Keratinocyte (primary cell): ENCODE measurements at regions not wholly inside any gene's neighbourhood (a gene's known extent, or its start where the extent isn't known, plus 50 kb on each side); places are given as distances from the start of the nearest gene placed in this dataset.

Experiments
- DNase-seq: peaks from one replicate; pipeline ENCODE4 v3.0.0-alpha.2; 2011; ENCODE audit warnings: low read depth, missing footprints, low spot score
- FAIRE-seq: peaks from 2 replicates; lab custom pipeline; 2011; peaks lifted over from hg19 to GRCh38; lab: Jason Lieb, UNC
- H2AFZ ChIP-seq: 2 replicates; pipeline ENCODE4 v1.6.0; 2012; ENCODE audit warnings: low read length, control low read depth, inconsistent platforms; ENCODE audit not compliant: control insufficient read depth
- H3K27ac ChIP-seq: 2 replicates; pipeline ENCODE4 v1.5.1; 2011; ENCODE audit warnings: low read length; ENCODE audit not compliant: control insufficient read depth, insufficient read depth
- H3K27me3 ChIP-seq: 3 replicates; pipeline ENCODE4 v1.6.0; 2011; ENCODE audit warnings: low read length; ENCODE audit not compliant: control insufficient read depth, insufficient read depth; ENCODE audit errors: extremely low read depth
- H3K36me3 ChIP-seq, 2 experiments: 2 replicates in 1 of 2; 3 replicates in 1 of 2; pipeline ENCODE4 v1.5.1; 2011; ENCODE audit warnings: low read length in 2 of 2, mild to moderate bottlenecking in 1 of 2; ENCODE audit not compliant: control insufficient read depth in 2 of 2, insufficient read depth in 2 of 2; ENCODE audit errors: extremely low read depth in 1 of 2
- H3K4me1 ChIP-seq: 3 replicates; pipeline ENCODE4 v1.5.1; 2011; ENCODE audit warnings: low read length; ENCODE audit not compliant: control insufficient read depth, insufficient read depth; ENCODE audit errors: extremely low read depth
- H3K4me2 ChIP-seq: 3 replicates; pipeline ENCODE4 v1.6.0; 2011; ENCODE audit warnings: low read depth, low read length; ENCODE audit not compliant: control insufficient read depth, insufficient read depth; ENCODE audit errors: extremely low read depth
- H3K4me3 ChIP-seq, 3 experiments: fragments of 200-600 bp in 1 of 3; sonication (generic) in 1 of 3; 2 replicates in 2 of 3; 3 replicates in 1 of 3; pipeline ENCODE4 v1.5.1; 2011 to 2016; ENCODE audit warnings: low read length in 3 of 3, mild to moderate bottlenecking in 3 of 3, control low read depth in 2 of 3, inconsistent platforms in 1 of 3, low read depth in 1 of 3, mixed read lengths in 1 of 3, mixed run types in 1 of 3, moderate library complexity in 1 of 3; ENCODE audit not compliant: control insufficient read depth in 2 of 3, insufficient read depth in 2 of 3; ENCODE audit errors: extremely low read depth in 1 of 3
- H3K79me2 ChIP-seq: 2 replicates; pipeline ENCODE4 v1.6.0; 2012; ENCODE audit warnings: low read length; ENCODE audit not compliant: control insufficient read depth, insufficient read depth
- H3K9ac ChIP-seq: 3 replicates; pipeline ENCODE4 v1.6.0; 2011; ENCODE audit warnings: low read length; ENCODE audit not compliant: control insufficient read depth, insufficient read depth; ENCODE audit errors: extremely low read depth
- H3K9me1 ChIP-seq: 3 replicates; pipeline ENCODE4 v1.6.0; 2011; ENCODE audit warnings: low read length; ENCODE audit not compliant: control insufficient read depth, insufficient read depth; ENCODE audit errors: extremely low read depth
- H3K9me3 ChIP-seq: 2 replicates; pipeline ENCODE4 v1.5.1; 2012; ENCODE audit warnings: low read depth, low read length; ENCODE audit not compliant: control insufficient read depth
- H4K20me1 ChIP-seq: 3 replicates; pipeline ENCODE4 v1.6.0; 2011; ENCODE audit warnings: low read length; ENCODE audit not compliant: control insufficient read depth, insufficient read depth; ENCODE audit errors: extremely low read depth
- CTCF ChIP-seq, 3 experiments: IDR thresholded peaks in 1 of 3; conservative IDR thresholded peaks in 1 of 3; optimal IDR thresholded peaks in 1 of 3; 2 replicates in 2 of 3; 3 replicates in 1 of 3; pipeline versions ENCODE3 to v1.5.1; 2011; ENCODE audit warnings: low read length in 3 of 3, mild to moderate bottlenecking in 3 of 3, moderate library complexity in 2 of 3, control low read depth in 1 of 3, inconsistent platforms in 1 of 3; ENCODE audit not compliant: insufficient read depth in 2 of 3; ENCODE audit errors: extremely low read depth in 1 of 3
- EZH2 ChIP-seq: IDR thresholded peaks from one replicate; pipeline ENCODE4 v1.6.1; 2012; ENCODE audit warnings: inconsistent platforms, mild to moderate bottlenecking, low read length, moderate library complexity
- dilution Hi-C: fragments of 300-500 bp; cut with MboI; formaldehyde crosslinking; loops from one replicate; pipeline ENCODE4 v1.7.0; 2020; ENCODE audit warnings: low sequenced_read_pairs; ENCODE audit not compliant: extremely low pct_ligation_motif_present

GRCh38 chr1:199778324-199778955 lies 249.1 kb upstream of the NR5A2 start:
- no peak overlapping the region for H3K27ac ChIP-seq
- H4K20me1 ChIP-seq = no peaks in the 10 kb centered on the region
- H3K4me1 ChIP-seq = peaks cover 17% of the 10 kb centered on the region
- H3K4me2 ChIP-seq = no peak overlapping the region
- no peak overlapping the region for H2AFZ ChIP-seq
- no peaks in the 10 kb centered on the region for H3K36me3 ChIP-seq
- H3K9ac ChIP-seq = no peak overlapping the region
- DNase-seq (no peak), FAIRE-seq (peak; percentile 41)
- dilution Hi-C loops = no loop called here
- no peak overlapping the region for H3K4me3 ChIP-seq
- H3K79me2 ChIP-seq = no peaks in the 10 kb centered on the region
- no peaks in the 10 kb centered on the region for H3K9me1 ChIP-seq
- H3K27me3 ChIP-seq = no peaks in the 10 kb centered on the region
- no peak for TF ChIP-seq CTCF (optimal IDR thresholded peaks at IDR 0.05 in 1 of 3, IDR thresholded peaks at IDR 0.05 in 1 of 3, conservative IDR thresholded peaks at IDR 0.05 in 1 of 3; ENCODE audit: extremely low read depth in 1 of 3, insufficient read depth in 2 of 3, low read length in 3 of 3)
- TF ChIP-seq EZH2 = no peak
- no peaks in the 10 kb centered on the region for H3K9me3 ChIP-seq

GRCh38 chr1:199780091-199780490 lies 247.4 kb upstream of the NR5A2 start:
- H3K79me2 ChIP-seq = no peaks in the 10 kb centered on the region
- dilution Hi-C loops = no loop called here
- H3K4me1 ChIP-seq = peaks cover 25% of the 10 kb centered on the region

More at GRCh38 chr1:199780091-199780490, 247.4 kb upstream of the NR5A2 start:
- Histone ChIP-seq H3K4me2 (no peak overlapping the region), H4K20me1 (no peaks in the 10 kb centered on the region), H3K9me3 (no peaks in the 10 kb centered on the region), H3K9ac (no peak overlapping the region), H3K36me3 (no peaks in the 10 kb centered on the region), H3K27ac (no peak overlapping the region), H3K4me3 (no peak overlapping the region), H3K27me3 (no peaks in the 10 kb centered on the region), H3K9me1 (no peaks in the 10 kb centered on the region), H2AFZ (no peak overlapping the region)
- TF ChIP-seq EZH2 (no peak), CTCF (optimal IDR thresholded peaks at IDR 0.05 in 1 of 3, IDR thresholded peaks at IDR 0.05 in 1 of 3, conservative IDR thresholded peaks at IDR 0.05 in 1 of 3; ENCODE audit: extremely low read depth in 1 of 3, insufficient read depth in 2 of 3, low read length in 3 of 3) (no peak)
- DNase-seq (no peak), FAIRE-seq (no peak)
